Hippocampal formation (tissue), 2 donors: ENCODE measurements at regions not wholly inside any gene's neighbourhood (a gene's known extent, or its start where the extent isn't known, plus 50 kb on each side); places are given as distances from the start of the nearest gene placed in this dataset.
"Not testable (repeated sequence)": the region's sequence is repeated elsewhere in the genome, so short reads cannot be mapped to it uniquely, and the experiment has no call there.

Experiments
- DNase-seq, 2 donors: peaks; one replicate each; lab custom pipeline; 2025; lab: John Stamatoyannopoulos, UW

DNA sequence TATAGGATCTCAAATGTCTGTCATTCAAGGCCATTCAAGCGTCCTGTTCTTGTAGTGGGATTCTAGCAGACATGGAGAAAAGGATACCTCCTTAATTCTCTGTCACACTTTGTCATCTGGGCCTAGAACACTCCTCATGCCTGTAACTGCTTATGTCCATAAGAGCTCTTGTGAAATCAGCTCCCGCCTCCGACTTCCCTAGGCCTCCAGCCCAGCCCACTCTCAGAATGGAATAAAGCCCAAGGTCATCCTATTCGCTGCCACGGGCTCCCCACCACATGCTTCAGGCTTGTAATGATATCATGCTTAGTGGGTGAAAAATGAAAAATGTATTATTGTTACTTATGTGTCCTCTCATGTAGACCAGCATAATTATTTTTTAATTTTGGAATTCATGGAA is 632.5 kb downstream of the ISL1 start:
- no peak for DNase-seq

DNA sequence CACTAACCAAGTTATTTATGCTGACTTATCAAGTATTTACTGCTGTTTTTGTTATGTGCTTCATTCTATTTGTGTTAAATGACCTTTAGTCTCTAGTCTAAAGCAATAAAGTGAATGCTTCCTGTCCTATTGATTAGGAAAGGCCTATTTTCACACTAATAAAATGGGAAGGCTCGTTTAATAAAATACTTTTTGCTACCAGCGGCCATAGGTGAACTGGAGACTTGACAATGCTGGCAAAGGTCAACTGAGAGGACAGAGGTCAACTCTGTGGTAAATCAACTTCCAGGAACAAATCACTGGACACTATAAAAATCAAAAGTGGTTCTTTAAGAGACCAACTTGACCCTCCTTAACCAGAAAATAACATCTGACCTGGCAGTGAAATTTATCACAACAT is 634.3 kb downstream of the ISL1 start:
- no peak for DNase-seq

DNA sequence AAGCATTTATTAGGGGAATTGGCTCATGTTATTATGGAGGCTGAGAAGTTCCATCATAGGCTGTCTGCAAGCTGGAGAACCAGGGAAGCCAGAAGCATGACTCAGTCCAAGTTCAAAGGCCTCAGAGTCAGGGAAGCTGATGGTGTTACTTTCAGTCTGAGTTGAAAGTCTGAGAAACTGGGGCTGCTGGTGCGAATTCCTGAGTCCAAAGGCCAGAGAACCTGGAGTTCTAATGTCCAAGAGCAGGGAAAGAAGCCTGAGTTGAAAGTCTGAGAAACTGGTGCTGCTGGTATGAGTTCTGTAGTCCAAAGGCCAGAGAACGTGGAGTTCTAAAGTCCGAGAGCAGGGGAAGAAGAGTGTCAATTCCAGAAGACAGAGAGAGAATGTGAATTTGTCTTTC is 641.1 kb downstream of the ISL1 start:
- DNase-seq = no peak

DNA sequence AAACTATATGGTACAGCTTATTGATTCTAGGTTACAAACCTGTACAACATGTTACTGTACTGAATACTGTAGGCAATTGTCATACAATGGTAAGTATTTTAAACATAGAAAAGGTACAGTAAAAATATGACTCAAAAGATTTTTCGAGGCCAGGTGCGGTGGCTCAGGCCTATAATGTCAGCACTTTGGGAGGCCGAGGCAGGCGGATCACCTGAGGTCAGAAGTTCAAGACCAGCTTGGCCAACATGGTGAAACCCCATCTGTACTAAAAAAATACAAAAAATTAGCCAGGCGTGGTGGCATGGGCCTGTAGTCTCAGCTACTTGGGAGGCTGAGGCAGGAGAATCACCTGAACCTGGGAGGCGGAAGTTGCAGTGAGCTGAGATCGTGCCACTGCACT is 646.6 kb downstream of the ISL1 start:
- not testable (repeated sequence) for DNase-seq

DNA sequence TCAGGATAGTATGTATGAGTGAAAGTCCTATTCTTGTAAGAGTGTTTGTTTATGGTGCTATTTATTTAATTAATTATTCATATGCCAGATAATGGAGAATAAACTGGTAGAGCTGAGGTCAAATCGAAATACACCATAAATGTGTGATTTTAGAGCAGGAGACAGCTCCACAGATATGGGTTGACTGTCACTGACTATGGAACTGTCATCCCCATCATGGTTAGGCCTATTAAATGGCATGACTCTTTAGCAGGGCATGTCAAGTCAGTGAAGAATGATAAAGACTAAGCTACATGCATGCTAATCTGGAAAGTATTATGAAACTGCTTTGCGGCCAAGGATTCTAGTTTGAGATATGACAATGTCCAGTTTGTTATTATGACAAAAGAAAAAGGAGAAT is 658.6 kb downstream of the ISL1 start:
- DNase-seq = no peak

DNA sequence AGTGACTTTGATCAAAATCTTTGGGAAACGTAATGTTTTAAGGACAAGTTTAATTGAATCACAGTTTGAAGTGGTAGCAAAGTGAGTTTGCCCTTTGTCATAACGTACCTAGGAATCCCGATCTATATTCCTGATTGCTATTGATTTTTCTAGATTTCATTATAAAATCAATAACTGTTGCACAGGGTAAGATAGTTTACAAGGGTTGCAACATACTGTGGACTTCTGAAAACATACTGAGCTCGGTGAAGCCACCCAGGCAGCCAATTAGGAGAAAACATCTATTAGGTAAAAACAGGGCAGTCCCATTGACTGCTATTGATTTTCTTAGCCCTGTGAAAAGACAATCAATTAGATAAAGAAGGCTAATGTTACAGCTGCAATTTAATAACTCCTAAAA is 659.9 kb downstream of the ISL1 start:
- no peak for DNase-seq

DNA sequence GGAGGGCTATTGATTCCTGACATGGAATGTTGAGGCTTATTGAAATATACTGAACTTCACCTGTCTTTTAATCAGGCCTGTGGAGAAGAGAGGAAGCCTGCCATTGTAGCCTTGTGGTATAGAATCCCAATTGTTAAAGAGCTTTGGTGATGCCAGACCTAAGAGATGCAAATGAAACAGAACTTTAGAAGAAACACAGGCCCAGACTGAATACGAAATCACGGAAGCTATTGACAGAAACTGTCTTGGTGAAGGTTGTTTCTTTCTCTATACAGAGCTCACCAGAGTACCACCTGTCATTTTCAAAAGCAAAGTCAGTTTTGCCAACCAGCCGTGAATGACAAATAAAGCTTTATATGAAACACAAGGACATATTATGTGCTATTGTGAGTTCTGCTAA is 660.3 kb downstream of the ISL1 start:
- DNase-seq = no peak

DNA sequence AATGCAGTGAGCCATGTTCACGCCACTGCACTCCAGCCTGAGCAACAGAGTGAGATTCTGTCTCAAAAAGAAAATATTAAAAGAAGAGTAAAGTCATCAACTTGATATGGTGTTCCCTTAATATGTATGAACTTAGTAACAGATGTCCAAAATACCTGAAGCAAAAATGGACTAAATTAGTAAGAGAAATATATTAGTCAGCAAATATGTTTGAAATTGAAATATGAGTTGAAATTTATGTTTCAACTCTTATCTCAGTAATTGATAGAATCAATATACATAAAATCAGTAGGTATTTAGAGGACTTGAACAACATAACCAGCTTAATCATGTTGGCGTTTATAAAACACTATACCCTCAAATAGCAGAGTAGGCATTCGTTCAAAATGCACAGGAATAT is 668.5 kb downstream of the ISL1 start:
- no peak for DNase-seq

DNA sequence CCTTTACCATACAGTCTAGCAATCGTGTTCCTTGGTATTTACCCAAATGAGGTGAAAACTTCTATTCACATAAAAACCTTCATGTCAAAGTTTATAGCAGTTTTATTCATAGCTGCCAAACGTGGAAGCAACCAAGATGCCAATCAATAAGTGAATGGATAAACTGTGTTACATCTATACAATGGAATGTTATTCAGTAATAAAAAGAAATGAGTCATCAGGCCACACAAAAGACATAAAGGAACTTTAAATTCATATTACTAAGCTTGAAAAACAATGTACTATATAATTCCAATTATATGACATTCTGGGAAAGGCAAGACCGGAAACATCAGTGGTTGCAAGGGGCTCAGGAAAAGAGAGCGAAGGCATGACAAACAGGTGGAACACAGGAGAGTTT is 679.9 kb downstream of the ISL1 start:
- no peak for DNase-seq

DNA sequence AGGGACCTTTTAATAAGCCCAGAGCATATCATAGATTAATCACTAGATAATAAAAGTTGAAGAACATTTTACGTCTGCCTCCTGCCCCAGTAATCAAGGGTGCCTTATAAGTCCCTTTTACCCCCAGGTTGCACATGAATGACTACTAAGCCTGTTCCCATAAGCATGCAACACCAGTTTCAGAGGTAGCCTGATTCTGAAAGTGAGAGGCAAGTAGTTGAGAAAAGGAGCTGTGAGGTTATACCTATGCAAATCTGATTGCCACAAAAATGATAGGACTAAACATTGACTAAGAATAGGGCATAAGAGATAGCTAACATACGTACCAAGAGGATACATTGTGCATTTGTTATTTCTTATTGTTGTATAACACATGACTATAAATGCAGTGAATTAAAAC is 681.9 kb downstream of the ISL1 start:
- DNase-seq = no peak

DNA sequence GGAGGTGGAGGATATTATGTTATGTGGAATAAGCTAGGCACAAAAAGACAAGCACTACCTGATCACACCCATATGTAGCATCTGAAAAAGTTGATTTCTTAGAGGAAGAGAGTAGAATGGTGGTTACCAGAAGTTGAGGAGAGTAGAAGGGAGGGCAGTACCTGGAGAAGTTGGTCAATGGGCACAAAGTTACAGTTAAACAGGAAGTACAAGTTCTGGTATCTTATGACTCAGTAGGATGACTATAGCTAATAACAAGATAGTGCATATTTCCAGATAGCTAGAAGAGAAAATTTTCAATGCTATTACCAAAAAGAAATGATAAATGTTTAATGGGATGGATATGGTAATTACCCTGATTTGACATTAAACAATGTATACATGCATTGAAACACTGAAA is 686.7 kb downstream of the ISL1 start:
- DNase-seq = no peak

DNA sequence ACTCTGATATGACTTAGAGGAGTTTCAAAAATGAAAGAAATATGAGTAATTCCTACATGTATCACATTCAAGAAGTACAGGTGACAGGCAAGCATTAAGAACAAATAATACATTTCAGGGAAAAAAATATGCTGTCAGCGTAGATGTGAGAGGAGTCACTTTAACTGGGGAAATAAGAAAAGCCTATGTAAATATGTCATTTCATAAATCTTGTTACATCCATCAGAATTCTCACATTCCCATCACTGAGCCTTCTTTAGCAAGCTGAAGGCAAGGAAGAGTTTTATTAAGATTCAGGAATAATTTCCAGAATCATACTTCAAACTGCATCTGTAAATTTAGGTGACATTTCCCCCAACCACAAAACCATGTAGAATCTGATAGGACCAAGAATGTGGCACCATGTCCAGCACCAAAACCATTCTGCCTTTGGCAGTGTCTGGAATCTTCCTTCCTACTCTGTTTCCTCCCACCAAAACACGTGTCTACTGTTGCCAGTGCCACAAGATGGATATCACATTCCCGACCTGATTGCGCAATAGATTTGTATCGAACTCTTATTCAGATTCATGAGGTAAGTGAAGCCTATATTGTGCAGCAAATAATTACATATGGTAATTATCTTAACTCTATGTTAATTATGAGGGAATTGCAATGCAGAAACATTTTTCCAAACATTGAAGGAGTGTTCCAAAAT is 690.9 kb downstream of the ISL1 start:
- no peak for DNase-seq

DNA sequence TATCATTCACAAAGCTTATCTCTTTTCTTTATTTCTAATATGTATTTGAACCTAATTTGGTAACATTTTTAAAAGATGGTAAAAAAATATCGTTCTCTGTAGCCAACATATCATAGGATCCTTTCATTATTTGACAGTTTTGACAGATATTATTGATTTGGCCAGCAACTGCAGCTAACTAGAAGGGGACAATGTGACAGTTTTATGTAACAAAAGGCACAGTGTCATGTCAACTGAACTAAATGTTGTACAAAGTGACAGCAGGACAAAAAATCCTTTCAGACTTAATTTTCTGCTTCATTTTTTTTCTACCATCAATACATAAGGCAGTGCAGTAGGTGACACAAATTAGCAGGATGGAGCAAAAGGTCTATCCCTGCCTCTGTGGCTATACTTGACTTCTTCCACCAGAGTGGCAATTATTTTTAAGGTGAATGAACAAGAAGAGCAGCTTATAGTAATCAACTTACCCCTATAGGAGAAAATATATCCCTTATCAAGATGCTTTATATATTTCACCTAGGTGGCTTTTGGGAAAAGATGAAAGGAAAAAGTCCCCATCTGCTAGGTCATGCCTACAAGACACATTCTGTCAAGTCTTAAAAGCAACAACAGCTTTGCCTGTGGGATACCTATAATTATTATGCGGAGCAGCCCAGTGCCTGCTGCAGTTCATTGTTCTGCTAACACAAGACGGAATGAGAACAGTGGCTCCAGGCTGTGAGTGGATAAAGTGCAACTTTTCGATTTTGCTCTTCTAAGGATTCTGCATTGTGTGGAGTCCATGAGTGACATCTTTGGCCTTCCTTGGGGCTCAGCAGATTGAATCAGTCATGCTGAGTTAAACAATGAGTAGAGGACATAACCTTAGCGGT is 694.9 kb downstream of the ISL1 start:
- DNase-seq = no peak

DNA sequence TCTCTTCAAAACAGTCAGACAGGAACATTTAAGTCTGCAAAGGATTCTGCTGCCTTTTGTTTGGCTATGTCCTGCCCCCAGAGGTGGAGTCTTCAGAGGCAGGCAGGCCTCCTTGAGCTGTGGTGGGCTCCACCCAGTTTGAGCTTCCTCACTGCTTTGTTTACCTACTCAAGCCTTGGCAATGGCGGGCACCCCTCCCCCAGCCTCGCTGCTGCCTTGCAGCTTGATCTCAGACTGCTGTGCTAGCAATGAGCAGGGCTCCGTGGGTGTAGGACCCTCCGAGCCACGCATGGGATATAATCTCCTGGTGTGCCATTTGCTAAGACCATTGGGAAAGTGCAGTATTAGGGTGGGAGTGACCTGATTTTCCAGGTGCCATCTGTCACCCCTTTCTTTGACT is 685.4 kb upstream of the ITGA1 start:
- not testable (repeated sequence) for DNase-seq

DNA sequence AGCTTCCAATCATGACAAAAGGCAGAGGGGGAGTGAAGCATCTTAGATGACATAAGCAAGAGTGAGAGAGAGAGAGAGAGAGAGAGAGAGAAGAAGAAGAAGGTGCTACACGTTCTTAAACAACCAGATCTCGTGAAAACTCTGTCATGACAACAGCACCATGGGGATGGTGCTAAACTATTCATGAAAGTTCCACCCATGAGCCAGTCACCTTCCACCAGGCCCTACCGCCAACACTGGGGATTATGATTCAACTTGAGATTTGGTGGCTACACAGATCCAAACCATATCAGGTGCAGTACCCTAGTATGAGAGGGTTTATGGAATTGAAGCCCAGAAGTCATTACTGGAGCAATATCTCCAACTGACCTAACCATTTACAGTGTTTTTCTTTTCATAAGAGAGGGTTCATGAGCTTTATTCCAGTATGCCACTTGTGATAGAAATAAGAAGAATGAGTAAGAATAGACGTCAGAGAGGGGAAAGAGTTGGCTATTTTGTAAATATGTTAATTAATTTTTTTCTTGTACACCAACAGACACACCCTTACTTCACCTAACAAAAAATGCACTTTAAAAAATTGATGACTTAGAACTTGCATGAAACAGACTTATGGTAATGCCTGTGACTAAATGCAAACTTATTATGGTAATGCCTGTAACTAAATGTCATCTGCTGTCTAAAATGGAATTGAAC is 680.4 kb upstream of the ITGA1 start:
- no peak for DNase-seq

DNA sequence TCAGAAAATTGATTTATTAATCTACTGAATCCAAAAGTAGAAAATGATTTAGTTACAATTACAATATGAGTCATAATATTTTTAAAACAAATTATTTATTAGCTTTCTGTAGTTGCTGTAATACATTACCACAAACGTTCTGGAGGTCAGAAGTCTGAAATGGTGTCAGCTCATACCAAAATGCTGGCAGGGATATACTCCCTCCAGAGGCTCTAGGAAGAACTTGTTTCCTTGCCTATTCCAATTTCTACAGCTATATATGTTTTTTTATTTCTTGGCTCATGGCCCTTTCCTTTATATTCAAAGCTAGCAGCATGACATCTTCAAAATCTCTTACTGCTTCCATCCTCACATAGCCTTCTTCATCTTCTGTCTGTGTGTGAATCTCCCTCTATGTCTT is 667.9 kb upstream of the ITGA1 start:
- no peak for DNase-seq

DNA sequence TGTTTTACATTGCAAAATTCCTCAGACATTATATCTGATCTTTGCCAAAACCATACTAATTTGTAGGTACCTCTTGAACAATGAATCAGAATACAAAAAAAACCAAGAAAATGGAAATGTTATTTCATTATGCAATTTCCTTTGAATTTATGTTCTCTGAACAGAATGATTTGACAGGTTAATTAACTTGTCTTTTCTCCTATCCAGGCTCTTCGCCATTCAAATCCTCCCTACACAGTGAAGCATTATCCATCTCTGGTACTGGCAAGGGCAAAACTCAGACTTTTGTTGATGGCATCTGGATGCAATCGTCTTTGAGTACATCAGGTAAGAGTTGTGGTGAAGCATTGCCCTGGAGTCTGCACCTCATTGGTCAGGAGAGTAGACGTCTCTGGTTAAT is 655.7 kb upstream of the ITGA1 start:
- no peak for DNase-seq

DNA sequence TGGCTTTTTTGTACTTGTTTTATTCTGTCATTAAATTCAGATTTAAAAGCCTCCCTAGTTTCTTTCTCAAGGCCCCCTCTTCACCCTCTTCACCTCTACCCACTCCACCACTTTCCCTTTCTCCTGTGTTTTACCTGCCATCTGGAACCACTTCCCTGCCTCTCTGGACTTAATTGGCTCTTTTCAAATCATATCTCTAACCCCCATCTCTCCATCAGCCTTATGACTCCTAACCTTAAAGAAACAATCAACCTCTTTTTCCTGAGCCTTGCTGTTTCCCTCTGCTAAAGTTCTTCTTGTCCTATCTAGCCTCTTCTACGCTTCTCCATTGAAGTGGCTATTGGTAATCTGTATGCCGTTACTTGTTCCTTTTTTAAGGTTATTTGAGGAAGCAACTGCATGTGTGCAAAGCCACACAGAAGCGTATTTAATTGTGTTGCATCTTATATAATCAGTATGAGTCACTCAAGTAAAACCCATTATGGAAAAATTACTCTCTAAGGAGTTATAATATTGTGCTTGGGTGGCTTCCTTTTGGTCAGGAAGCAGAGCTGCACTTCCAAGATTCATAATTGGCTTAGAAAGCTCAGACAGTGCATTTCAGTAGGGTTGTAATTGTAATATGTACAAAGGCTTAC is 653.6 kb upstream of the ITGA1 start:
- no peak for DNase-seq

DNA sequence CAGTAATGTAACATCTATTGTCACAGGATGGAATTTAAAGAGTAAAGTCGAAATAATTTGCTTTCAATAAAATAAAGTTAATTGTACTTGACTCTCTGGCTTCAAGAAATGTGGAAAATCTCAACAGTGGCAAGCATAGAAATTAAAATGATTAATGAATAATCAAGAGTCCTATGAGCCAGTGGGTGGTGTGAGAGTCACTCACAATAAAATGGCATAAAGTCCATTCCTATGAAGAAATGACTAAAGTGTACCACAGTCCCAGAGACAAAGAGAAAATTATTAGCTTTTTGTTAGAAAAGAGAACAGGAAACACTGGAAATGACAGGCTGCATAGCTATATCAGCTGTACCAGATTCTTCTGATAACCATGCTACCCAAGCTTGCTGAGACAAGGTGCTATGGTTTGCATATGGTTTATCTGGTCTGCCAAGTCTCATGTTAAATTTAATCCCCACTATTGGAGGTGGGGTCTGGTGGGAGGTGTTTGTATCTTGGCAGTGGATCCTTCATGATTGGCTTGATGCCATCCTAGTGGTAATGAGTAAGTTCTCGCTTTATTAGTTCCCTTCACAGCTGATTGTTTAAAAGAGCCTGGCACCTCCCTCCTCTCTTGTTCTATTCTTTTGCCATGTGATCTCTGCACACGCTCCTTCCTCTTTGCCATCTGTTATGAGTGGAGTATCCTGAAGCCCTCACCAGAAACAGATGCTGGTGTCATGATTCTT is 647.7 kb upstream of the ITGA1 start:
- no peak for DNase-seq

DNA sequence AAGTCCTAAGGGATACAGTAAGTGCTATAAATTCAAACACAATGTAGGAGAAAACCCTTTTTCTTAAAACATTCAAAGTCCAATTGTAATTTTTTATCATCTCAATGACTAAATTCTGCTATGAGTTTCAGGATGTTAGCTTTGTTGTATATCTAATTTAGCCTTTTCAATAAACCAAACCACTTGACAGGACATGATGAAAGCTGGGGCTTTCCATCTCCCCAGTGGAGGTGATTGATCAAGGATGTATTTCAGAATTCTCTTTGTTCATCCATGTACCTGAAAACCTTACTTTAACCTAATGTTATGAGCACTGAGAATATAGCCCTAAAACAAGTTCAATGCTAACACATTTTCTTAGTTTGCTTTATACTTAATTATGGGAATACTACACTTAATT is 639.0 kb upstream of the ITGA1 start:
- no peak for DNase-seq

DNA sequence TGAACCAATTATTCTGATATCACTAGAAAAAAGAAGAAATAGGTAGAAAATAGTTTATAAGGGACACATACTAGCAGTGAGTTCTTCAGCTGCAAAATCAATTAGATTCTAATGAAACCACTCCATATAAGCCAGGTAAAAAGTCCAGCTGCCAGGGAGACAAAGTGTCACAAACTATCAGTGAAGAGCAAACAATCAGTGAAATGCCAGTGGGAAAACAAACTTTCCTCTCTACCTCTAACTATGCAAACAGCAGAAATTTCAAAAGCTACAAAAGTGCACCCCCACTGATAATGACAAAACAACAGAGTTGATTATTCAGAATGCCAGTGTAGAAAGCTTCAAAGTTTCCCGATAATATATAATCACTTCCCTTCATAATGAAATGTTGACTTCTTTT is 637.2 kb upstream of the ITGA1 start:
- no peak for DNase-seq

DNA sequence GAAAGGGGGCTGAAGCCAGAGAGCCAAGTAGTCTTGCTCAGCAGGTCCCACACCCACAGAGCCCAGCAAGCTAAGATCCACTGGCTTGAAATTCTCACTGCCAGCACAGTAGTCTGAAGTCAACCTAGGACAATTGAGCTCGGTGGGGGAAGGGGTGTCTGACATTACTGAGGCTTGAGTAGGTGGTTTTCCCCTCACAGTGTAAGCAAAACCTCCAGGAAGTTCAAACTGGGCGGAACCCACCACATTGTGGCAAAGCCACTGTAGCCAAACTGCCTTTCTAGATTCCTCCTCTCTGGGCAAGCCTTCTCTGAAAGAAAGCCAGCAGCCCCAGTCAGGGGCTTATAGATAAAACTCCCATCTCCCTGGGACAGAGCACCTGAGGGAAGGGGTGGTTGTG is 630.9 kb upstream of the ITGA1 start:
- not testable (repeated sequence) for DNase-seq
